ENCODE measurements at regions not wholly inside any gene's neighbourhood (a gene's known extent, or its start where the extent isn't known, plus 50 kb on each side); places are given as distances from the start of the nearest gene placed in this dataset.
A peak's percentile ranks its signal among the peaks of the same experiment; 100 is the strongest.

DNA sequence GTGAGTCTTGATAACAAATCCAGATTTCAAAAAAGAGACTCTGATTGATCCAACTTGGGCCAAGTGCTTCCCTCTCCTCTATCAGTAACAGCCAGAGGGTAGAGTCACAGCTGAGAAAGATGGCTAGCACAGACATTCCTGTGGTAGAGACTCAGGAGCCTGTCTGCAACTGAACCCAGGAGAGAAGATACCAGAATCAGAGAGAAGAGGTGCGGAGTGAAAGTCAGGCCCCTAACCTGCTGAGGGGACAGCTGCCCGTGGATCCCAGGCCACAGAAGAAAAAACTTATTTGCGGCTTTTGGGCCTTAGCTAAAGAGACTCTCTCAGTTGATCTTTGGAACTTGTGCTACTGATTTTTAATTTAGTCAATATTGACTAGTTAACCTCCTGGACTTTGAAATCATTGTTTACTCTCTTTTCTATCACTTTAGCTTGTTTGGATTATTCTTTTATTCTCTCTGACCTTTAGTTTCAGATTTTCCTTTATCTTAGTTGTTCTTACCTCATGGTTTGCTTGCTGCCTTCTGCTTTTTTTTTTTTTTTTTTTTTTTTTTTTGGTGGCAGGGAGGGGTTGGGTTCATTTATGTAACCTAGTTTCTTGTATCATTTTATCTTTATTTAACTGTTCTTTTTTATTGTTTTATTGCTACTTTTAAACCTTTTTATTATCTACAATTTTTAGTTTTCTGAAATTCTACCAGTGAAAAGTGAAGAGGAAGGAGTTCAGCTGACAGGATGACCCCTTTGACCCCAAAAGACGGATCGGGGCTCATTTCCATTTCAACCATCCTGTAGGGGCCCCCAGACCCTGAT is 154.9 kb upstream of the KRR1 start (continued):
- TF ChIP-seq REST (IDR thresholded peaks at IDR 0.05; ENCODE audit: borderline replicate concordance in 1 of 2, low read depth in 1 of 2, low read length in 2 of 2): peak in 1 of 2 experiments; percentile 63; a peak in 2 of 4 replicates
- TF ChIP-seq TOE1 (CRISPR knock-in tag; IDR thresholded peaks at IDR 0.05): no peak
- TF ChIP-seq PTBP1 (IDR thresholded peaks at IDR 0.05; ENCODE audit: low read depth, low read length, poor library complexity, severe bottlenecking): no peak
- TF ChIP-seq TFE3 (CRISPR knock-in tag; IDR thresholded peaks at IDR 0.05): peak; percentile 44; the same call in 1 of the 2 replicates
- peak; percentile 96 for TF ChIP-seq TCF7 (IDR thresholded peaks at IDR 0.05; ENCODE audit: low read depth)
- peak; percentile 98 for TF ChIP-seq HNF4A (CRISPR knock-in tag; IDR thresholded peaks at IDR 0.05)
- TF ChIP-seq PHF21A (CRISPR knock-in tag; IDR thresholded peaks at IDR 0.05): peak; percentile 82
- peak; percentile 63; the same call in 1 of the 2 replicates for TF ChIP-seq KLF12 (CRISPR knock-in tag; IDR thresholded peaks at IDR 0.05; ENCODE audit: borderline replicate concordance)
- no peak for TF ChIP-seq ZNF563 (CRISPR knock-in tag; IDR thresholded peaks at IDR 0.05)
- no peak for TF ChIP-seq ZNF569 (CRISPR knock-in tag; IDR thresholded peaks at IDR 0.05; ENCODE audit: borderline replicate concordance)
- TF ChIP-seq FIP1L1 (IDR thresholded peaks at IDR 0.05; ENCODE audit: borderline replicate concordance, insufficient read depth, low read depth, low read length): no peak
- peak; percentile 98 for TF ChIP-seq NR2F2 (IDR thresholded peaks at IDR 0.05; ENCODE audit: borderline replicate concordance, low read depth)
- no peak for TF ChIP-seq MYNN (CRISPR knock-in tag; IDR thresholded peaks at IDR 0.05; ENCODE audit: low read depth)
- TF ChIP-seq ZNF773 (CRISPR knock-in tag; IDR thresholded peaks at IDR 0.05; ENCODE audit: borderline replicate concordance): no peak
- TF ChIP-seq CREM (IDR thresholded peaks at IDR 0.05): peak; percentile 97
- TF ChIP-seq CREM (CRISPR knock-in tag; IDR thresholded peaks at IDR 0.05): no peak
- TF ChIP-seq HNF4G (IDR thresholded peaks at IDR 0.05; ENCODE audit: borderline replicate concordance, low read depth, low read length): peak; percentile 99
- 0 out of 2 replicates have a peak, but pooled peaks have one; percentile 36 for TF ChIP-seq HNF4G (CRISPR knock-in tag; IDR thresholded peaks at IDR 0.05; ENCODE audit: borderline replicate concordance, low read depth)
- TF ChIP-seq ZNF777 (CRISPR knock-in tag; IDR thresholded peaks at IDR 0.05): no peak
- no peak for TF ChIP-seq JUND (CRISPR knock-in tag; IDR thresholded peaks at IDR 0.05)
- TF ChIP-seq, protein P1, sequence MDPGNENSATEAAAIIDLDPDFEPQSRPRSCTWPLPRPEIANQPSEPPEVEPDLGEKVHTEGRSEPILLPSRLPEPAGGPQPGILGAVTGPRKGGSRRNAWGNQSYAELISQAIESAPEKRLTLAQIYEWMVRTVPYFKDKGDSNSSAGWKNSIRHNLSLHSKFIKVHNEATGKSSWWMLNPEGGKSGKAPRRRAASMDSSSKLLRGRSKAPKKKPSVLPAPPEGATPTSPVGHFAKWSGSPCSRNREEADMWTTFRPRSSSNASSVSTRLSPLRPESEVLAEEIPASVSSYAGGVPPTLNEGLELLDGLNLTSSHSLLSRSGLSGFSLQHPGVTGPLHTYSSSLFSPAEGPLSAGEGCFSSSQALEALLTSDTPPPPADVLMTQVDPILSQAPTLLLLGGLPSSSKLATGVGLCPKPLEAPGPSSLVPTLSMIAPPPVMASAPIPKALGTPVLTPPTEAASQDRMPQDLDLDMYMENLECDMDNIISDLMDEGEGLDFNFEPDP (CRISPR knock-in tag; conservative IDR thresholded peaks at IDR 0.05): no peak
- TF ChIP-seq, protein P2, sequence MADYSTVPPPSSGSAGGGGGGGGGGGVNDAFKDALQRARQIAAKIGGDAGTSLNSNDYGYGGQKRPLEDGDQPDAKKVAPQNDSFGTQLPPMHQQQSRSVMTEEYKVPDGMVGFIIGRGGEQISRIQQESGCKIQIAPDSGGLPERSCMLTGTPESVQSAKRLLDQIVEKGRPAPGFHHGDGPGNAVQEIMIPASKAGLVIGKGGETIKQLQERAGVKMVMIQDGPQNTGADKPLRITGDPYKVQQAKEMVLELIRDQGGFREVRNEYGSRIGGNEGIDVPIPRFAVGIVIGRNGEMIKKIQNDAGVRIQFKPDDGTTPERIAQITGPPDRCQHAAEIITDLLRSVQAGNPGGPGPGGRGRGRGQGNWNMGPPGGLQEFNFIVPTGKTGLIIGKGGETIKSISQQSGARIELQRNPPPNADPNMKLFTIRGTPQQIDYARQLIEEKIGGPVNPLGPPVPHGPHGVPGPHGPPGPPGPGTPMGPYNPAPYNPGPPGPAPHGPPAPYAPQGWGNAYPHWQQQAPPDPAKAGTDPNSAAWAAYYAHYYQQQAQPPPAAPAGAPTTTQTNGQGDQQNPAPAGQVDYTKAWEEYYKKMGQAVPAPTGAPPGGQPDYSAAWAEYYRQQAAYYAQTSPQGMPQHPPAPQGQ (CRISPR knock-in tag; IDR thresholded peaks at IDR 0.05; ENCODE audit: borderline replicate concordance): no peak
